Activated CD8-positive, alpha-beta T cell treated with anti-CD3 and anti-CD28 coated beads, Interleukin-2, amount 10 ng/mL, durations not matched to agents 7 days and 5 days (primary cell): ENCODE measurements at regions not wholly inside any gene's neighbourhood (a gene's known extent, or its start where the extent isn't known, plus 50 kb on each side); places are given as distances from the start of the nearest gene placed in this dataset.

ENCODE experiments used
- ATAC-seq: fragments of 150-1000 bp; cut with Tn5 transposase; one replicate; pipeline ENCODE4 v1.10.0; 2021; ENCODE audit warnings: moderate library complexity
- CTCF ChIA-PET: fragments of 350-600 bp; sonication (Branson Sonifier 250); formaldehyde crosslinking; loops from one replicate; lab custom pipeline; 2021; ENCODE audit warnings: antibody characterized with exemption; lab: Charles Lee
- POLR2A ChIA-PET: fragments of 350-600 bp; sonication (Branson Sonifier 250); formaldehyde crosslinking; loops from one replicate; lab custom pipeline; 2021; ENCODE audit warnings: antibody characterized with exemption; lab: Charles Lee
- DNase-seq: peaks from one replicate; pipeline ENCODE4 v3.0.0-alpha.2; 2020
- H3K27ac Mint-ChIP-seq: one replicate; pipeline ENCODE4 v1.8.0; 2021; ENCODE audit warnings: mild to moderate bottlenecking, mixed read lengths
- H3K27me3 Mint-ChIP-seq: one replicate; pipeline ENCODE4 v1.8.0; 2021; ENCODE audit warnings: low read depth, mixed read lengths
- H3K36me3 Mint-ChIP-seq: one replicate; pipeline ENCODE4 v1.8.0; 2021; ENCODE audit warnings: low read depth, mixed read lengths
- H3K4me1 Mint-ChIP-seq: one replicate; pipeline ENCODE4 v1.8.0; 2021; ENCODE audit warnings: low read depth, mixed read lengths
- H3K4me3 Mint-ChIP-seq: one replicate; pipeline ENCODE4 v1.8.0; 2021; ENCODE audit warnings: mild to moderate bottlenecking, mixed read lengths
- H3K9me3 Mint-ChIP-seq: one replicate; pipeline ENCODE4 v1.8.0; 2022; ENCODE audit warnings: mixed read lengths; ENCODE audit not compliant: insufficient read depth

DNA sequence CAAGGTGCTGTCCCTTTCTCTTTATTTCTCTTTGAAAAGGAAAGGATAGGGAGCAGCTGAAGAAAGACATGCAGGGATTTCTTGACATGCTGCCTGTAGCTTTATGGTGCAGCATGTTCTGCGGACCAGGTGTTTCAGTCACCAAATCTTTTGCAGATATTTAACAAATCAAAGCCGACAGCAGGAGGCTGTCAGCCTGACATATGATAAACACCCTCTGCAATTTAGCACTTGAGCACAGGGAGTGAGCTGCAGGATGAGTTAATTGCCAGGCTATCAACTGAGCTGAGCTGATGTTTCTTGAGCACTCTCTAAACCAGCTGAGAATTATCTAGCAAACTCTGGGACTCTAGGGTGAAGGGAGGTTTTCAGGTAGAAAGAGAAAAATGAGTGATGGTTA is 212.8 kb upstream of the ATP10B start:
- no peak for ATAC-seq
- H3K4me3 Mint-ChIP-seq = no peak overlapping the region

DNA sequence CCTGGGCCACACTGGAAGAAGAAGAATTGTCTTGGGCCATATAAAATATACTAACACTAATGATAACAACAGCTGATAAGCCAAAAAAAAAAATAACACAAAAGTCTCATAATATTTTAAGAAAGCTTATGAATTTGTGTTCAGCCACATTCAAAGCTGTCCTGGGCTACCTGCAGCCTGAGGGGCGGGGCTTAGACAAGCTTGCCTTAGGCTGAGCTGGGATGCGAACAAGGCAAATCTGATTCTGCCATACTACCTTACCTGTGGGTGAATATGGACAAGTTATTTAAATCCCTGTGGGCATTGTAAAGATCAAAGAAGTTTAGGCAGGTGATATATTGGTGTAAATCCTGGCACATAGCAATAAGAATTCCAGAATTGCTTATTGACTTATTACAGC is 212.3 kb upstream of the ATP10B start:
- H3K27ac Mint-ChIP-seq = no peak overlapping the region
- H3K36me3 Mint-ChIP-seq = no peaks in the 10 kb centered on the region
- ChIA-PET CTCF (no interaction called here), POLR2A (no interaction called here)
- no peaks in the 10 kb centered on the region for H3K9me3 Mint-ChIP-seq
- ATAC-seq = no peak
- no peaks in the 10 kb centered on the region for H3K4me1 Mint-ChIP-seq
- no peaks in the 10 kb centered on the region for H3K27me3 Mint-ChIP-seq
- DNase-seq = no peak
- H3K4me3 Mint-ChIP-seq = no peak overlapping the region

More for the DNA sequence above, 212.8 kb upstream of the ATP10B start:
- ChIA-PET POLR2A (no interaction called here), CTCF (no interaction called here)
- H3K4me1 Mint-ChIP-seq = no peaks in the 10 kb centered on the region
- no peak overlapping the region for H3K27ac Mint-ChIP-seq
- H3K27me3 Mint-ChIP-seq = no peaks in the 10 kb centered on the region
- H3K9me3 Mint-ChIP-seq = no peaks in the 10 kb centered on the region
- DNase-seq = no peak
- no peaks in the 10 kb centered on the region for H3K36me3 Mint-ChIP-seq

DNA sequence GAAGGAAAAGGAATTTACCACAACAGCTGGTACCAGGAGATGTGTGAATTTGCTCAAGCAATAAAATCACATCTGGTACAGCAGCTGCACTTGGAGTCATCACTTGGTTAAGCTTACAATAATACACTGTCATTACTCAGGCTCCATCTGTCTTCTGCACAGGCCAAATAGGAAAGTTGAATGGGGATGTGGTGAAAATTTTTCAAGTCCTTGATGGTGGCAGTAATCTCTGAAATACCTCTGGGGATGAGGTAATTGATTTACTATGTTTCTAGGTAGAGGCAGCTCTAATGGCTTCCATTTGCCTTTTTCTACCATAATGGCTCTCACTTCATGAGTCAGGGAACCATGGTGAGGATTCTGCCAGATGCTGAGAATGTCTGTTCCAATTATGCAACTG is 206.8 kb upstream of the ATP10B start:
- no peak overlapping the region for H3K27ac Mint-ChIP-seq
- no peaks in the 10 kb centered on the region for H3K4me1 Mint-ChIP-seq
- H3K36me3 Mint-ChIP-seq = no peaks in the 10 kb centered on the region
- no peak overlapping the region for H3K4me3 Mint-ChIP-seq
- ATAC-seq (no peak), DNase-seq (no peak)
- ChIA-PET CTCF (no interaction called here), POLR2A (no interaction called here)
- no peaks in the 10 kb centered on the region for H3K9me3 Mint-ChIP-seq
- H3K27me3 Mint-ChIP-seq = no peaks in the 10 kb centered on the region

DNA sequence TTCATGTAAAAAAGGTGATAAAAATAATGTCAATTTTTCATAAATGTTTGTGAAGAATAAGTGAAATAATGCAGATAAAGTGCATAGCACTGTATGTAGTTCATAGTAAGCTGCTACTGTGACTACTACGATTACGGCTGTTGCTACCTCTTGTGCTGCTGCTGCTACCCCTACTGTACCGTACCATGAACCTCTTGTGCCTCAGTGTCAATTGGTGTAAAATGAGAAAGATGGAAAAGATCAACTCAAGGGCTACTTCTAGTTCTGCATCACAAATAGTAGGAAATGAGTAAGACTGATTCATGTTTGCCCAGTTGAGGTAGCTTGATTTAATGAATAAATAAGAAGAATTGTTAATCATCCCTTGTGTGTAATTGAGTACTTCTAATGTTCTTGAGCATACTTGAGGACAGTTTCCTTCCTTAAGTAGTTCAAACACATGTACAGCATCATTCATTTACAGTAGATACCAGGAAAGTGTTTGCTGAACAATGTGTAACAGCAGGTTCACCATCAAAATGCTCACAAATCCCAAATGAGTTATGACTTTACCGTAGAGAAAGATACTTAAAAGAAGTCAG is 200.0 kb upstream of the ATP10B start:
- H3K4me1 Mint-ChIP-seq = no peaks in the 10 kb centered on the region
- DNase-seq (no peak), ATAC-seq (no peak)
- no peaks in the 10 kb centered on the region for H3K36me3 Mint-ChIP-seq
- POLR2A ChIA-PET = no interaction called here
- no peak overlapping the region for H3K27ac Mint-ChIP-seq
- no peak overlapping the region for H3K4me3 Mint-ChIP-seq
- no peaks in the 10 kb centered on the region for H3K9me3 Mint-ChIP-seq
- CTCF ChIA-PET = no interaction called here
- H3K27me3 Mint-ChIP-seq = no peaks in the 10 kb centered on the region

DNA sequence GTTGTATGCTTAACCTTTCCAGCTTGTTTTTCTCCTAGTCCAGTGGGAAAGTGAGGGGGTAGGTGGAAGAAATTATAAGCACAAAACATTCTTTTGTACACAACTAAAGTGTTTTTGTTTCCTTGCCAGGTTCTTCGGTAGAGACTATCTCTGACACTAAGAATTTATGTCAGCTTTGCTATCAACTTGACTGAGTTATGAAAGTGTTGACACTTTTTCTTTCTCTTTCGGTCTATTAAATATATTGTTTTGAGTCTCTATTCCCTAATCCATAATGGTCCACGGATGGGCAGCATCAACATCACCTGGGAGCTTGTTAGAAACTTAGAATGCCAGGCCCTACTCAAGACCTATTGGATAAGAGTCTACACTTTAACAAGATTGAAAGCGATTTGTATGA is 195.0 kb upstream of the ATP10B start:
- Mint-ChIP-seq H3K27me3 (no peaks in the 10 kb centered on the region), H3K36me3 (no peaks in the 10 kb centered on the region), H3K27ac (no peak overlapping the region), H3K4me1 (no peaks in the 10 kb centered on the region), H3K4me3 (no peak overlapping the region), H3K9me3 (no peaks in the 10 kb centered on the region)
- ChIA-PET CTCF (no interaction called here), POLR2A (no interaction called here)
- ATAC-seq (no peak), DNase-seq (no peak)

DNA sequence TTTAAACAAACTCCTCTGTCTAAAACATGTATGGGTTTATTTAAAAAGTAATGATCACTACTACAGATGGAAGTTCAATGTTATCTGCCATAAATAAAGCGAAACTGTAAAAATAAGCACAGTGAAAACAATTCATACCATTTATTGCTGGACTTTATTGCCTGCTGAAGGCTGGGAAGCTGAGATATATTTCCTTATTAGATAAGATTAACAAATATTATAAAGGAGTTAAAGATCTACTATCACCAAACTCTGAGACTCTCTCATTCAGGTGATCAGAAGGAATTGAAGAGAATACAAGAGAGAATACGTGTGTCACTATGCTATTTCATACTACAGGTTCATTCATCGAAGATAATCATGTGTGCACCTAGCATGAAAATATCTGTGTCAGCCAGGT is 190.9 kb upstream of the ATP10B start:
- DNase-seq = no peak
- Mint-ChIP-seq H3K27ac (no peak overlapping the region), H3K27me3 (no peaks in the 10 kb centered on the region), H3K36me3 (no peaks in the 10 kb centered on the region), H3K4me1 (no peaks in the 10 kb centered on the region), H3K4me3 (no peak overlapping the region), H3K9me3 (no peaks in the 10 kb centered on the region)
- ChIA-PET CTCF (no interaction called here), POLR2A (no interaction called here)
- no peak for ATAC-seq

DNA sequence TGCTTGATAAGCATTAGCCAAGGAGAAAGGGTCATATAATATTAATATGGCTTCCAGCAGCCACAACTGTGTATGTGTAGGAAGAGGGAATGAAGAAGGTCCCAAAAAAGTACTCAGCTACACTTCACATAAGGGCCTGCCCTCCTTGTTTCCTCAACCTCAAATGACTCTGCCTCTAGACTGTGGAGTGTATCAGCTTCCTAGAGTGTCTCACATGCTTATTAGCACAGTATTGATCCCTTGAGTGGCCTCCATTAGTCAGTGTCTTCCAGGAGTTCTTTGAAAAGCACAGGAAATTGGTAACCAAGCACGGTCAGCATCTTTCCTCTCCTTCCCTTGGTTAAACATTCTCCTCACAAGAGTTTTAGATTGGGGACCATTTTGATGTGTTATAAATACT is 190.4 kb upstream of the ATP10B start:
- Mint-ChIP-seq H3K4me1 (no peaks in the 10 kb centered on the region), H3K9me3 (no peaks in the 10 kb centered on the region), H3K4me3 (no peak overlapping the region), H3K27me3 (no peaks in the 10 kb centered on the region), H3K27ac (no peak overlapping the region), H3K36me3 (no peaks in the 10 kb centered on the region)
- ATAC-seq = no peak
- ChIA-PET CTCF (no interaction called here), POLR2A (no interaction called here)
- no peak for DNase-seq

DNA sequence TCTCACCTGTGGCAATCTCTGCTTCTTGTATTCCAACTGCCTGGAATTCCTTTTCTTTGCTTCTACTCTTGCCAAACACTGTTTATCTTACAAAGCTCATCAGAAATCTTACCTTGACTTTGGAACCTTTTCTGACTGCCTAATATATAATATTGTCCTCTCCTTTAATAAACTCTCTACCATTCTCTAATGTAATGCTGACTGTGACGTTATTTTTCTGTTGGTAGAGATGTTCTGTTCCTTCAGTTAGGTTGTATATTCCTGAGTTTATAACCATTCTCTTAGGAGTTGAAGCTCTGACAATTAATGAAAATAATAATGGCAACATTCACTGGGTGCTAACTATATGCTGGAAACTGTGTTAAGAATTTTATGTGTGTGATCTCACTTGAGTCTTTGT is 188.8 kb upstream of the ATP10B start:
- no peaks in the 10 kb centered on the region for H3K27me3 Mint-ChIP-seq
- no peak overlapping the region for H3K27ac Mint-ChIP-seq
- CTCF ChIA-PET = interaction anchor here (0.8 kb wide), 1 partner anchor 16 kb away, joined by 3 read pairs; no protein-coding TSS in a partner anchor
- no peaks in the 10 kb centered on the region for H3K9me3 Mint-ChIP-seq
- H3K36me3 Mint-ChIP-seq = no peaks in the 10 kb centered on the region
- H3K4me3 Mint-ChIP-seq = no peak overlapping the region
- no peak for DNase-seq
- POLR2A ChIA-PET = no interaction called here
- no peak for ATAC-seq
- H3K4me1 Mint-ChIP-seq = no peaks in the 10 kb centered on the region

DNA sequence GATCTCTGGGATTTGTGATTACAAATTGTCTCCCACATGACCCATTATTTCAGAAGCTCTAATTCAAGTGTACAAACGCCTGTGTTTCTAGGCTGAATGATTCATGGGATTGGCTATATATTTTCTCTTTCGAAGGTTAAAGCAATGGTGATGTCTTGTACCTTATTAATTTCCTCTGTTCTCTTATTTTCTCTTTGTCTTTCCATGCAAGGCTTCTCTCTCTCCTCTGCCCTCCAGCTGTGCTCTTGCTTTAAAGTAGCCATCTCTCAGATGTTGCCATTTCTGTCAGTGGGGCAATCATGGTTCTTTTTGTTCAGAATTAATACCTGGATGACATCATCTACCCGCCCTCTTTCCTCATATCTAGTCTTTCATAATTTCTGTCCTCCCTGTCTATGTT is 184.3 kb upstream of the ATP10B start:
- CTCF ChIA-PET = no interaction called here
- ATAC-seq (no peak), DNase-seq (no peak)
- no peak overlapping the region for H3K27ac Mint-ChIP-seq
- no peaks in the 10 kb centered on the region for H3K4me1 Mint-ChIP-seq
- no peaks in the 10 kb centered on the region for H3K27me3 Mint-ChIP-seq
- POLR2A ChIA-PET = no interaction called here
- H3K9me3 Mint-ChIP-seq = no peaks in the 10 kb centered on the region
- H3K36me3 Mint-ChIP-seq = no peaks in the 10 kb centered on the region
- no peak overlapping the region for H3K4me3 Mint-ChIP-seq

DNA sequence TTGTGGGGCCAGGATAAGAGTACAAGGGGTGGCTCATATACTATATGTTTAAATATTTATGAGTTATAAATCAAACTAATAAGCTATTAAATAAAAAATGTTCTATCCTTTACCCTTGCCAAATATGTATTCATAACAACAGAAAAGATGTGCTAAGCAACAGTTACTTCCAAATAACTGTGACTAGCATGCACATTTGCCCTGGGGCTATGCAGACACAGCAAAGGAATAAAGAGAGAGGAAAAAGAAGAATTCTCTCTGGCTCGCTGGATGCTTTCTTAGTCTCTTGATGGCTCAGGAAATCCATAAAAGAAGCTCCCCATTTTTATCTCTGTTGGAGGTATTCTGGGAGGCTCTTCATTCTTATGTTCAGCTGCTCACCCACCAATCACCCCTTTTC is 182.4 kb upstream of the ATP10B start:
- ChIA-PET CTCF (no interaction called here), POLR2A (no interaction called here)
- Mint-ChIP-seq H3K27ac (no peak overlapping the region), H3K4me3 (no peak overlapping the region), H3K9me3 (no peaks in the 10 kb centered on the region), H3K27me3 (no peaks in the 10 kb centered on the region), H3K4me1 (no peaks in the 10 kb centered on the region), H3K36me3 (no peaks in the 10 kb centered on the region)
- no peak for ATAC-seq
- no peak for DNase-seq

DNA sequence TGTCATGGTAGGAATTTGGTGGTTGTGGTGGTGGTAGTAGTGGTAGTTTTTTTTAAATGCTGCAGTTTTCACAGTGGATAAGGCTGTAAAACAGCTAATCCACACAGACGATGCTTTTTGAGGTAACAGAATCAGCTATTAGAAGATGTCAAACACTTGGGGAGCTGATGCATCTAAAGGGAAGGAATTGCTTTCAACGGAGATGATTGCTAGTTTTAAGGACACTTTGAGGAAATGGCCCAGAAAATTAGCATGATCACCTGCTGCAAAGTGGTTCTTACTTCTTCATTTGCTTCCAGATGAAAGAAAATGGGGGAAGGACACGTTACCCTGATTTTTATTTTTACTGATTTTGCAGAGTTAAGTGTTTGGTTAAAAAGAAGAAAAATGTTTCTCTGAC is 178.2 kb upstream of the ATP10B start:
- ChIA-PET POLR2A (no interaction called here), CTCF (no interaction called here)
- Mint-ChIP-seq H3K27ac (no peak overlapping the region), H3K27me3 (no peaks in the 10 kb centered on the region), H3K36me3 (no peaks in the 10 kb centered on the region), H3K4me1 (no peaks in the 10 kb centered on the region), H3K9me3 (no peaks in the 10 kb centered on the region), H3K4me3 (no peak overlapping the region)
- ATAC-seq (no peak), DNase-seq (no peak)

DNA sequence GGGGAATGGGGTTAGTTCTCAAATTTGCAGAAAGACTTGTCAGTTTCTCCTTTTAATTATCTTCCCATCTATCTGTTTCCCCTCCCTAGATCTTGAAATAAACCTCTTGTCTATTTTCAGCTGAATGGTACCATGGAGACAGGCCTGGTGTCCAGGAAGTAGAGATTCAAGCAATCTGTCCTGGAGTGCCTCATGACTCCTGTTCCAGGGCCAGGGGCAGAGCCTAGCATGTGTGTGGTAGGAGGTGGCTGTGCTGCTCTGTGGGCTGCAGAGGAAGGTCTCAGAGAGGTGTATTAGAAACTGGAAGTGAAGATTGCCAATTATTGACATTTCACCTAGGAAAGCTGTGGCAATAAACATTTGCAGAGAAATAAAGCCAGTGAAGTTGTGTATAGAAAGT is 175.8 kb upstream of the ATP10B start:
- Mint-ChIP-seq H3K4me1 (no peaks in the 10 kb centered on the region), H3K27ac (no peak overlapping the region), H3K36me3 (no peaks in the 10 kb centered on the region), H3K27me3 (no peaks in the 10 kb centered on the region), H3K9me3 (no peaks in the 10 kb centered on the region), H3K4me3 (no peak overlapping the region)
- CTCF ChIA-PET = no interaction called here
- DNase-seq (no peak), ATAC-seq (no peak)
- POLR2A ChIA-PET = no interaction called here

DNA sequence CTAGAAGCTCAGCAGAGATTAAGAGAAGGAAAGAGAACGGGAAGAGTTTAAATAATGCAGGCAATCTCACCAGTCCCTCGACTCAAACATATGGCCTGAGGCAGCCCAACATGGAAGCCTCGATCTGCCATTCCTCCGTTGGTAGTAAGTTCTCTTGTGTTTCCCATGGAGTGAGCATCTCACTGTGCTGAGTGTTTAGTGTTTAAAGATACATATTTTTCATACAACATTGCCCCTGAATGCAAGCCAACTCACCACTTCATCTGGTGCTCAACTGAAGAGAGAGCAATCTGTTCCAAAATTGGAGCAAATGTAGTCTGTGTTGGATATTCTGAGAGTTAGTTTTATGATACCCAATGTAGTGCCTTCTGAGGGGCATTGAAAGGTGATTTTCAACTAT is 171.5 kb upstream of the ATP10B start:
- Mint-ChIP-seq H3K4me1 (no peaks in the 10 kb centered on the region), H3K4me3 (no peak overlapping the region)
- CTCF ChIA-PET = no interaction called here

More for the DNA sequence above, 171.5 kb upstream of the ATP10B start:
- ATAC-seq = no peak
- no peak overlapping the region for H3K27ac Mint-ChIP-seq
- POLR2A ChIA-PET = no interaction called here
- no peaks in the 10 kb centered on the region for H3K36me3 Mint-ChIP-seq
- H3K27me3 Mint-ChIP-seq = no peaks in the 10 kb centered on the region
- H3K9me3 Mint-ChIP-seq = no peaks in the 10 kb centered on the region
- DNase-seq = no peak
